CD4-positive, alpha-beta T cell (primary cell): ENCODE measurements at regions not wholly inside any gene's neighbourhood (a gene's known extent, or its start where the extent isn't known, plus 50 kb on each side); places are given as distances from the start of the nearest gene placed in this dataset.
"Not testable (repeated sequence)": the region's sequence is repeated elsewhere in the genome, so short reads cannot be mapped to it uniquely, and the experiment has no call there.

Experiments used
- ATAC-seq: fragments of 200-7000 bp; cut with Tn5 transposase; one replicate; pipeline ENCODE4 v1.10.0; 2022; ENCODE audit warnings: mild to moderate bottlenecking; ENCODE audit not compliant: poor library complexity
- CTCF ChIA-PET: fragments of 350-600 bp; sonication (Branson Sonifier 250); formaldehyde crosslinking; loops from one replicate; lab custom pipeline; 2021; ENCODE audit warnings: antibody characterized with exemption, inconsistent platforms; lab: Charles Lee
- POLR2A ChIA-PET: fragments of 350-600 bp; sonication (Branson Sonifier 250); formaldehyde crosslinking; loops from one replicate; lab custom pipeline; 2021; ENCODE audit warnings: antibody characterized with exemption, inconsistent platforms; lab: Charles Lee
- DNase-seq, 14 experiments: peaks; one replicate each; pipeline ENCODE4 v3.0.0-alpha.2; 2013 to 2020; ENCODE audit warnings: mixed read lengths in 2 of 14
- H3K27ac ChIP-seq, 2 donors: one replicate each; pipeline versions ENCODE4 v1.5.1 to v1.7.0; 2013; ENCODE audit warnings: low read length in 2 of 2, low read depth in 1 of 2, mild to moderate bottlenecking in 1 of 2
- H3K27me3 ChIP-seq, 2 experiments: 1 replicate in 1 of 2; 2 replicates in 1 of 2; pipeline versions ENCODE4 v1.6.1 to v1.7.0; 2013; ENCODE audit warnings: low read length in 2 of 2, control low read depth in 1 of 2, mild to moderate bottlenecking in 1 of 2, moderate library complexity in 1 of 2; ENCODE audit not compliant: insufficient read depth in 2 of 2, control insufficient read depth in 1 of 2
- H3K36me3 ChIP-seq: one replicate; pipeline ENCODE4 v1.6.1; 2013; ENCODE audit warnings: low read length, control low read depth; ENCODE audit not compliant: insufficient read depth
- H3K4me1 ChIP-seq: one replicate; pipeline ENCODE4 v1.6.1; 2013; ENCODE audit warnings: low read length, control low read depth; ENCODE audit not compliant: insufficient read depth
- H3K4me3 ChIP-seq: one replicate; pipeline ENCODE4 v1.5.1; 2013; ENCODE audit warnings: mild to moderate bottlenecking, low read length, moderate library complexity
- H3K9me3 ChIP-seq, 2 experiments: 1 replicate in 1 of 2; 2 replicates in 1 of 2; pipeline versions ENCODE4 v1.6.1 to v1.7.0; 2013; ENCODE audit warnings: low read length in 2 of 2, mild to moderate bottlenecking in 2 of 2, control low read depth in 1 of 2, moderate library complexity in 1 of 2; ENCODE audit not compliant: control insufficient read depth in 1 of 2, insufficient read depth in 1 of 2
- H3K27ac Mint-ChIP-seq: one replicate; pipeline ENCODE4 v1.8.0; 2020; ENCODE audit warnings: mixed read lengths
- H3K27me3 Mint-ChIP-seq: one replicate; pipeline ENCODE4 v1.8.0; 2021; ENCODE audit warnings: mixed read lengths
- H3K36me3 Mint-ChIP-seq: one replicate; pipeline ENCODE4 v1.8.0; 2021; ENCODE audit warnings: low read depth, mixed read lengths
- H3K4me1 Mint-ChIP-seq: one replicate; pipeline ENCODE4 v1.8.0; 2021; ENCODE audit warnings: low read depth, mixed read lengths
- H3K4me3 Mint-ChIP-seq: one replicate; pipeline ENCODE4 v1.8.0; 2020; ENCODE audit warnings: mild to moderate bottlenecking, mixed read lengths
- H3K9me3 Mint-ChIP-seq: one replicate; pipeline ENCODE4 v1.8.0; 2020; ENCODE audit warnings: mixed read lengths
- intact Hi-C, 2 experiments: fragments of 100-400 bp; cut with DNase I in 1 of 2; cut with micrococcal nuclease in 1 of 2; formaldehyde crosslinking; loops; one replicate each; pipeline versions ENCODE4 v1.15.1 to v1.9.0; 2023 to 2025; cut with DNase I, micrococcal nuclease
- TF ChIP-seq, protein P1 (sequence below): fragments of 200-600 bp; IDR thresholded peaks from one replicate; pipeline ENCODE4 v1.8.0; 2022; ENCODE audit warnings: antibody characterized with exemption, mild to moderate bottlenecking

- Mint-ChIP-seq H3K27ac (no peak overlapping the region), H3K4me3 (no peak overlapping the region), H3K36me3 (no peaks in the 10 kb centered on the region), H3K9me3 (no peaks in the 10 kb centered on the region), H3K27me3 (no peaks in the 10 kb centered on the region), H3K4me1 (no peaks in the 10 kb centered on the region)
- no peak overlapping the region for H3K27ac ChIP-seq
- H3K9me3 ChIP-seq = no peaks in the 10 kb centered on the region
- no peaks in the 10 kb centered on the region for H3K27me3 ChIP-seq
- H3K4me1 ChIP-seq = no peaks in the 10 kb centered on the region
- ATAC-seq (no peak), DNase-seq (no peak)
- no peak overlapping the region for H3K4me3 ChIP-seq
- ChIA-PET CTCF (no interaction called here), POLR2A (no interaction called here)
- TF ChIP-seq, protein P1, sequence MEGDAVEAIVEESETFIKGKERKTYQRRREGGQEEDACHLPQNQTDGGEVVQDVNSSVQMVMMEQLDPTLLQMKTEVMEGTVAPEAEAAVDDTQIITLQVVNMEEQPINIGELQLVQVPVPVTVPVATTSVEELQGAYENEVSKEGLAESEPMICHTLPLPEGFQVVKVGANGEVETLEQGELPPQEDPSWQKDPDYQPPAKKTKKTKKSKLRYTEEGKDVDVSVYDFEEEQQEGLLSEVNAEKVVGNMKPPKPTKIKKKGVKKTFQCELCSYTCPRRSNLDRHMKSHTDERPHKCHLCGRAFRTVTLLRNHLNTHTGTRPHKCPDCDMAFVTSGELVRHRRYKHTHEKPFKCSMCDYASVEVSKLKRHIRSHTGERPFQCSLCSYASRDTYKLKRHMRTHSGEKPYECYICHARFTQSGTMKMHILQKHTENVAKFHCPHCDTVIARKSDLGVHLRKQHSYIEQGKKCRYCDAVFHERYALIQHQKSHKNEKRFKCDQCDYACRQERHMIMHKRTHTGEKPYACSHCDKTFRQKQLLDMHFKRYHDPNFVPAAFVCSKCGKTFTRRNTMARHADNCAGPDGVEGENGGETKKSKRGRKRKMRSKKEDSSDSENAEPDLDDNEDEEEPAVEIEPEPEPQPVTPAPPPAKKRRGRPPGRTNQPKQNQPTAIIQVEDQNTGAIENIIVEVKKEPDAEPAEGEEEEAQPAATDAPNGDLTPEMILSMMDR = no peak
- H3K36me3 ChIP-seq = no peaks in the 10 kb centered on the region
- intact Hi-C loops = no loop called here
Measured at GRCh38 chr7:110309941-110310340, 781.0 kb upstream of the LRRN3 start.

- Mint-ChIP-seq H3K36me3 (no peaks in the 10 kb centered on the region), H3K27ac (no peak overlapping the region), H3K27me3 (no peaks in the 10 kb centered on the region), H3K9me3 (no peaks in the 10 kb centered on the region), H3K4me3 (no peak overlapping the region), H3K4me1 (no peaks in the 10 kb centered on the region)
- H3K36me3 ChIP-seq = no peaks in the 10 kb centered on the region
- no peaks in the 10 kb centered on the region for H3K4me1 ChIP-seq
- H3K27ac ChIP-seq = no peak overlapping the region
- no peaks in the 10 kb centered on the region for H3K9me3 ChIP-seq
- intact Hi-C loops = no loop called here
- ATAC-seq (no peak), DNase-seq (no peak)
- POLR2A ChIA-PET = no interaction called here
- TF ChIP-seq, protein P1 = no peak
- CTCF ChIA-PET = no interaction called here
- no peaks in the 10 kb centered on the region for H3K27me3 ChIP-seq
- H3K4me3 ChIP-seq = no peak overlapping the region
Measured at GRCh38 chr7:110311556-110311955, 779.4 kb upstream of the LRRN3 start.

DNA sequence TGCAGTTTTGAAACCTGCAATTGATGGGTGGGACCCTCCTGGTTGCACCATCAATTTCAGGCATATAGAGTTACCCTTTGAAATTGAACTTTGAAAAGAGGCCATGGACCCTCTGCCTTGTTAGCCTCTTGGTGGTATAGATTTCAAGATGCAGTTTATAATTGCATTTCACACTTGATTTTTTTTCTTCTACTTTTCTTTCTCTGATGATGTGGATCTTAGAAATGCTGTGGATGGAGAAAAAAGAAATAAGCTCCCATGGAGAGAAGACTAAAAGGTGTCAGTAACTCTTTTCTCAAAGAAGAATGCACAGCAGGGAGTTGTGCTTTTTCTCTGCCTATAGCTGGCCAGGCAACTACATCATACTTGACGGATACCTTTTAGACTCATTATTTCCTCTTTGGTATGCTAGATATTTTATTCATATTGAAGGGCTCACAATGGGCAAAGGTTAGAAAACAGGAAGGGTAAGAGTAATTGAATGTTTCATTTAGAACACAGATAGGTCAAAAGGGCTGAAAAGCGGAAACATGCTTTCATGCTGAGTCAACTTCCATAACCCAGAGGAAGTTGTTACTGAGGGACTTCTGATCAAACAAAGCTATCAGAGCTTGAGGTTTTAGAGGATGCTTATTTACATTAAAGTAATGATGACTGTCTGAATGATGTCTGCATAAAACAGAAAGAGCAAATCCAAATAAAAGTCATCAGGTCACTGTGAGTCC is 773.2 kb upstream of the LRRN3 start:
- CTCF ChIA-PET = no interaction called here
- Histone ChIP-seq H3K27ac (no peak overlapping the region), H3K9me3 (no peaks in the 10 kb centered on the region), H3K36me3 (no peaks in the 10 kb centered on the region), H3K4me3 (no peak overlapping the region), H3K27me3 (no peaks in the 10 kb centered on the region), H3K4me1 (no peaks in the 10 kb centered on the region)
- TF ChIP-seq, protein P1 = no peak
- DNase-seq (no peak), ATAC-seq (no peak)
- POLR2A ChIA-PET = no interaction called here
- Mint-ChIP-seq H3K4me1 (no peaks in the 10 kb centered on the region), H3K4me3 (no peak overlapping the region), H3K27ac (no peak overlapping the region), H3K9me3 (peaks cover 2% of the 10 kb centered on the region), H3K36me3 (no peaks in the 10 kb centered on the region), H3K27me3 (no peaks in the 10 kb centered on the region)
- intact Hi-C loops = no loop called here

GRCh38 chr7:110320285-110320684 is 770.6 kb upstream of the LRRN3 start:
- H3K4me3 ChIP-seq, H3K4me1 Mint-ChIP-seq, H3K27ac ChIP-seq, ATAC-seq, H3K4me3 Mint-ChIP-seq, H3K27ac Mint-ChIP-seq, CTCF ChIA-PET, DNase-seq, H3K27me3 Mint-ChIP-seq, H3K36me3 ChIP-seq, H3K27me3 ChIP-seq, H3K9me3 ChIP-seq, intact Hi-C loops, POLR2A ChIA-PET, H3K4me1 ChIP-seq, H3K36me3 Mint-ChIP-seq, H3K9me3 Mint-ChIP-seq: not testable (repeated sequence)
